GM19328 (cell line): ENCODE measurements at regions not wholly inside any gene's neighbourhood (a gene's known extent, or its start where the extent isn't known, plus 50 kb on each side); places are given as distances from the start of the nearest gene placed in this dataset.

Experiments used
- ATAC-seq: cut with Tn5 transposase; IDR thresholded peaks from one replicate; pipeline ENCODE4 v1.9.1; 2021; ENCODE audit warnings: mild to moderate bottlenecking, moderate library complexity; ENCODE audit not compliant: unreplicated experiment

- ATAC-seq = no peak
Observed at GRCh38 chr14:22422238-22422637, 166.8 kb downstream of the DAD1 start.

GRCh38 chr14:22420598-22421186 is 168.3 kb downstream of the DAD1 start:
- ATAC-seq = no peak

GRCh38 chr14:22419620-22420019 is 169.4 kb downstream of the DAD1 start:
- ATAC-seq = no peak

GRCh38 chr14:22418631-22419030 is 170.4 kb downstream of the DAD1 start:
- no peak for ATAC-seq

GRCh38 chr14:22417914-22418313 is 171.1 kb downstream of the DAD1 start:
- ATAC-seq = no peak

- no peak for ATAC-seq
Observed at GRCh38 chr14:22416193-22416592, 172.8 kb downstream of the DAD1 start.

- ATAC-seq = no peak
Observed at GRCh38 chr14:22415605-22415959, 173.4 kb downstream of the DAD1 start.

- ATAC-seq = no peak
Observed at GRCh38 chr14:22414876-22415604, 174.0 kb downstream of the DAD1 start.

GRCh38 chr14:22412926-22413411 is 176.1 kb downstream of the DAD1 start:
- ATAC-seq = no peak

- no peak for ATAC-seq
Observed at GRCh38 chr14:22411398-22412055, 177.5 kb downstream of the DAD1 start.

GRCh38 chr14:22410497-22410896 is 178.5 kb downstream of the DAD1 start:
- ATAC-seq = no peak

GRCh38 chr14:22409006-22409405 is 180.0 kb downstream of the DAD1 start:
- no peak for ATAC-seq

GRCh38 chr14:22408547-22408946 is 180.5 kb downstream of the DAD1 start:
- no peak for ATAC-seq

- no peak for ATAC-seq
Observed at GRCh38 chr14:22407033-22407432, 182.0 kb downstream of the DAD1 start.

- ATAC-seq = no peak
Observed at GRCh38 chr14:22405201-22405600, 183.8 kb downstream of the DAD1 start.

GRCh38 chr14:22403296-22403695 is 185.7 kb downstream of the DAD1 start:
- ATAC-seq = no peak

- no peak for ATAC-seq
Observed at GRCh38 chr14:22400655-22401259, 188.3 kb downstream of the DAD1 start.

GRCh38 chr14:22399776-22400175 is 189.2 kb downstream of the DAD1 start:
- no peak for ATAC-seq

- no peak for ATAC-seq
Observed at GRCh38 chr14:22397221-22397737, 191.7 kb downstream of the DAD1 start.

- ATAC-seq = no peak
Observed at GRCh38 chr14:22395803-22396202, 193.2 kb downstream of the DAD1 start.

GRCh38 chr14:22394616-22395015 is 194.4 kb downstream of the DAD1 start:
- no peak for ATAC-seq
